Skeletal muscle cell (primary cell): ENCODE measurements at regions not wholly inside any gene's neighbourhood (a gene's known extent, or its start where the extent isn't known, plus 50 kb on each side); places are given as distances from the start of the nearest gene placed in this dataset.

Experiments used
- DNase-seq: peaks from one replicate; pipeline ENCODE4 v3.0.0-alpha.2; 2010; ENCODE audit warnings: low read depth
- H3K4me3 ChIP-seq: 2 replicates; pipeline ENCODE4 v1.5.1; 2011; ENCODE audit warnings: low read depth, mild to moderate bottlenecking, control low read depth, low read length, moderate library complexity

DNA sequence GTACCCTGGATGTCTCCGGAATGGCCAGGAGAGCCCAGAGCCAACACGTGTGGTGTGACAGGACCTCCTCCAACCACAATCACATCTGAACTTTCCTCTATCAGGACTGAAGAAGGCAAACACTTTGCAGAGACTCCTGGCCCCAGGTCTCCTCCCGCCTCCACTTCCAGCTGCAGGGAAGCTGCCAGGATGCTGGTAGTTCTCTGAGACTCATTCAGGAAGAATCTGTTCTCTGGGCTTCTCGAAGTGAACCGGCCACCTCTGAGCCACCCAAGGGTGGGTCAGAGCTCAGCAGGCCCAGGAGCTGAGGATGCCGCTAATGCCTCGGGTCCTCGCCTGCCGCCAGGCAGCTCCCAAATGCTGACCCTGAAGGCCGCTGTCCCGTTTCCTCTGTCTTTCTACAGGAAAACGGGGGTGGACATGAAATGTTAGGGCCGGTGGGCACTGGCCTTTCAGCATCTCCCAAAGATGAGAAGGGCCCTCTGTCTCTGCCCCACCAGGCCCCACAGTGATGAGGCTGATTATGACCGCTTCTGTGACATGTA is 789.9 kb downstream of the BRD1 start:
- DNase-seq, result no peak
- H3K4me3 ChIP-seq, result no peak overlapping the region

DNA sequence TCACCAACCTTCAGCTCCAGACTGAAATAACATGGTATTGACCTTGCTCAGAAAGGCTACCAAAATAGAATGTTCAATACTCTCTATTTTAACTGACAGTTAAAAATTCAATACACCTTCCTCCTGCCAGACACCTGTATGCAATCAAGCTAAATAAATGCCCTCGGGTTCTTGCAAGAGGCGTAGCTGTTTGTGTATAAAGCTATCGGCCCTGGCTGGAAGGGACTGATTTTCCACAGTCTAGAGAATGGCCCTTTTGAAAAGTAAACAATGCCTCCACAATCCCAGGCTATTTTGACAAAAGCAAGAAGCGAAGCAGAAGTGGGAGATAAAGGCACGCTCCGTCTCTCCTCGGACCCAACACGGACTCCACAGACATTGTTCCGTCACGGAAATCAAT is 791.2 kb downstream of the BRD1 start:
- no peak for DNase-seq
- no peak overlapping the region for H3K4me3 ChIP-seq

GRCh38 chr22:49035818-49036457 is 791.7 kb downstream of the BRD1 start:
- DNase-seq, result no peak
- no peak overlapping the region for H3K4me3 ChIP-seq

DNA sequence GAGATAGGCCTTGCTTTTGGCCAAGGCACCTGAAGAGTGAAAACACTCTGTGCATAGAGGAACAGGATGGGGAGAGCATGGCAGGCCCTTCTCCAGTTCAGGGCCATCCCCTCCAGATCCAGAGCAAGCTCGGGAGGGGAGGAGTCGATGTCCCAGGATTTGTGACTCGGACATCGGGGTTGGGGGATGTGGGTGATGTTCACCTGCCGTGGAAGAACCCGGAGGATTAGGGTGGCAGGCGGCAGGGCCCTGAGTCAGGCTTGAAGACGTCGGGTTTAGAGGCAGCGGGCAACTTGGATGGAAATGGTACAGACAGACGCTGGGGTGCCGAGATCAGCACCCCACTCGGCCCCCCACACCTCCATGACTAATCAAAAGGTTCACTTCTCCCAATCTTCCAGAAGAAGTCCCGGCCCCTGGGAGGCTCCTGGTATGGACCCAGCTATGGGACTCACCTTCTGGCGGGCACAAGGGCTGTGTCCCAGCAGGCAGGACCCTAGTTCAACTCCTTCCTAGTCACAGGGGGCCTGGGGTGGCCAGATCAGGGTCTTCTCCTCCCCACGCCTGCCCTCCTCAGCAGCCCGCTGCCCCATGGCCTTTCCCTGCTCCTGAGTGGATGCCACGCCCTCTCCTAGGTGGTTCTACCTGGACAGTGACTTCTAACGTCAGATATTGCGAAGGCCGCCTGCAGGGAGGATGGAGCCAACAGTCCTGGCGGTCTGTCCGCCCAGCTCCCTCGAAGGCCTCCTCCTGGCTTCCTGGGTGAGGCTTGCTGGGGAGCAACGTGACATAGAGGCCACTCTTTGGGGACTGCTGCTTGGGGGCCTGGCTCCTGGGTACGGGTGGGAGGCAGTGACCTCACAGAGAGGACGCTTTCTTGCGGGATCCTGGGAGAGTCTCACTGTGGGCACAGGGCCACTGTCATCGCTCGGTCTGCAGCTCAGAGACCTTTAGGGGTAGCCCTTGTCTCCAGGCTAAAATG is 792.5 kb downstream of the BRD1 start:
- DNase-seq, result no peak
- no peak overlapping the region for H3K4me3 ChIP-seq

DNA sequence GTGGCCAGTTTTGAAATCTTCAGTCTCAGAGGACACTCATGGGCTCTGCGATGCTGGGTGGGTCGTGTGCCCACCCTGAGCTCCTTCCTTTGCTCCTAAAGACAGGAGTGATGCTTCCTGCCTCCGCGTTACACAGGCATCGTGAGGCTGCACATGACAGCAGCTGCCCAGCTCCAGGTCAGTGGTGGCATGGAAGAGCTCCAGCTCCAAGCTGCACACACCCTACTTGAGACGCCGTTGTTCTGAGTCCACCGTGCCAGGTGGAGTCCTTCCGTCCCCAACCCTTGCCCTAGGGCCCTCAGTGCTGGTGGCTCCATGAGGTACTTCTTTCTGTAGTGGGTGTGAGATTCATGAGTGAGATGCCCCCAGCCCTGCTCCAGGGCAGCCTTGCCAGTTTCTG is 794.1 kb downstream of the BRD1 start:
- no peak for DNase-seq
- H3K4me3 ChIP-seq, result no peak overlapping the region

DNA sequence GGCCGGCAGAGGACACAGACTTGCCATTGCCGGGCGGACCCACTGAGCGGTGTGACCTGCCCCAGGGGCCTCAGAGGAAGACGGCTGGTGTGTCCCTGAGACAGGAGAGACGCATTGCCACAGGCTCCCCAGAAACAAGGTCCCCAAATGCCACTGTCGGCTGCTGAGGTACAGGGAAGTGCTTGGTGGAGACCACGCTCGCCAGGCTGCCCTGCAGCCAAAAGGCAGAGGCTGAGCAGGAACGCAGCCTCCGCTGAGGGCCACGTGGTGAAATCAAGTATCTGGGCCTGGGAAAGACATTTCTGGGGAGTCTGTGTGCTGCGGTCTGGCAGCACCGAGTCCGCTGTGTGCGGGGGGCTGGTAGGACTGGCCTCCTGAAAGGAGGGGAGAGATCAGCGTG is 794.9 kb downstream of the BRD1 start:
- no peak overlapping the region for H3K4me3 ChIP-seq
- DNase-seq, result no peak

GRCh38 chr22:49031746-49032330 is 795.8 kb downstream of the BRD1 start:
- DNase-seq, result no peak
- no peak overlapping the region for H3K4me3 ChIP-seq

DNA sequence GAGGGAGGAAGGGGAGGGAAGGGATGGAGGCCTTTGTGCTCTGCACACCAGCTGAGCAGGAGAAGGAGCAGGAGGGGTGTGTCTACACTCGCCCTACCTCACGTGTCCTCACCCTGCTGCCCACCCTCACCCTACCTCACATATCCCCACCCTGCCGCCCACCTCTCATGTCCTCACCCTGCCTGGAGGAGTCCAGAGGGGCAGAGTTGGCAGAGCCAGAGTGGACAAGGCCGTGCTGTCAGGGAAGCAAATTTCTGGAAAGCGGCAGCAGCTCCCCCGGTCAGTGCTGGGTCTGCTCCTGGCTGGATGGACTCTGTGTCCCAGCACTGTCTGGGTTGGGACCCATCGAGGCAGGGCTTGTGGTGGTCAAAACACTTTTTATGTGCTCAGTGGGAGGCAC is 799.6 kb downstream of the BRD1 start:
- DNase-seq, result no peak
- no peak overlapping the region for H3K4me3 ChIP-seq

- DNase-seq, result no peak
- no peak overlapping the region for H3K4me3 ChIP-seq
These were observed 800.4 kb downstream of the BRD1 start for GRCh38 chr22:49027368-49027670.

DNA sequence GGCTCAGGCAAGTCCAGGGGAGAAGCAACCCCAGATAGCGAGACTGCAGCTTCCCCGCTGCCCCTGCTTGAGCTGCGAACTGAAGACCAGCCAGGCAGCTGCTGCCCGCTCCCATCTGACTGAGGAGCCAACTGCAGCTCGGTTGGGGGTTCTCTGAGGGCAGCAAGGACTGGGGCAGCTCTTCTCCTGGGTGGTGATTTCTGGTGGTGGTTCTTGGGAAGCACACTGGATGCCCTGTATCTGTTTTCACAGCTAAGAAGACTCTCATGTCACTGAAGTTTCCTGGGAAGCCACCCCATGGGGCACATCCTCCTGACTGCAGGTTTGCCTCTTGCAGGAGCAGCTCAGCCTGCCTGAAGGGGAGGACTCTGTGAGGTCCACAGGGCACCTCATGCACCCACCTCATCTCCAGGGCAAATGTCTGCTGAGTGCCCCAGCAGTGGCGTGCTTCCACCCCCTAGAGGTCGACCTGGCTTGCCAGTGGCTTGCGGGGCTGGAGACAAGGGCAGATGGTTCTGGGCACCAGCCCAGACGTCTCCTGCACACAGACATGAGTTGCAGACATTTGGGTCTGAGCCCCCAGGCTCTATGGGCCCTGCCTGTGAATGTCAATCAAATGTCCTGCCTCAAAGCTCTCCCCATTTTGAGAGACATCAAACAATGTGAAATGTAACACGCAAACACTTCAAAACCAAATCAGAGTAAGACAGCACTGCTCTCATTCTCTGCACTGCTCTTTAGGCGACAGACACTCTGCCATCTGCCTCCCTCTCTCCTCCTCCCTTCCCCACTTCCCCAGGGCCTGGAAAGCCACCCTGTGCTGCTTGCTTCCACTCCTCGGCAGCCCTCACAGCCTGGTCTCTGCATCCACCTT is 800.9 kb downstream of the BRD1 start:
- no peak for DNase-seq
- H3K4me3 ChIP-seq, result no peak overlapping the region

- DNase-seq, result no peak
- no peak overlapping the region for H3K4me3 ChIP-seq
These were observed 801.7 kb downstream of the BRD1 start for GRCh38 chr22:49025791-49026493.

- DNase-seq, result no peak
- H3K4me3 ChIP-seq, result no peak overlapping the region
These were observed 802.8 kb downstream of the BRD1 start for GRCh38 chr22:49024775-49025440.

GRCh38 chr22:49023879-49024774 is 803.5 kb downstream of the BRD1 start:
- DNase-seq, result no peak
- H3K4me3 ChIP-seq, result no peak overlapping the region

- H3K4me3 ChIP-seq, result no peak overlapping the region
- DNase-seq, result no peak
These were observed 804.4 kb downstream of the BRD1 start for GRCh38 chr22:49023161-49023878.

- no peak overlapping the region for H3K4me3 ChIP-seq
- no peak for DNase-seq
These were observed 804.9 kb downstream of the BRD1 start for GRCh38 chr22:49022816-49023160.

DNA sequence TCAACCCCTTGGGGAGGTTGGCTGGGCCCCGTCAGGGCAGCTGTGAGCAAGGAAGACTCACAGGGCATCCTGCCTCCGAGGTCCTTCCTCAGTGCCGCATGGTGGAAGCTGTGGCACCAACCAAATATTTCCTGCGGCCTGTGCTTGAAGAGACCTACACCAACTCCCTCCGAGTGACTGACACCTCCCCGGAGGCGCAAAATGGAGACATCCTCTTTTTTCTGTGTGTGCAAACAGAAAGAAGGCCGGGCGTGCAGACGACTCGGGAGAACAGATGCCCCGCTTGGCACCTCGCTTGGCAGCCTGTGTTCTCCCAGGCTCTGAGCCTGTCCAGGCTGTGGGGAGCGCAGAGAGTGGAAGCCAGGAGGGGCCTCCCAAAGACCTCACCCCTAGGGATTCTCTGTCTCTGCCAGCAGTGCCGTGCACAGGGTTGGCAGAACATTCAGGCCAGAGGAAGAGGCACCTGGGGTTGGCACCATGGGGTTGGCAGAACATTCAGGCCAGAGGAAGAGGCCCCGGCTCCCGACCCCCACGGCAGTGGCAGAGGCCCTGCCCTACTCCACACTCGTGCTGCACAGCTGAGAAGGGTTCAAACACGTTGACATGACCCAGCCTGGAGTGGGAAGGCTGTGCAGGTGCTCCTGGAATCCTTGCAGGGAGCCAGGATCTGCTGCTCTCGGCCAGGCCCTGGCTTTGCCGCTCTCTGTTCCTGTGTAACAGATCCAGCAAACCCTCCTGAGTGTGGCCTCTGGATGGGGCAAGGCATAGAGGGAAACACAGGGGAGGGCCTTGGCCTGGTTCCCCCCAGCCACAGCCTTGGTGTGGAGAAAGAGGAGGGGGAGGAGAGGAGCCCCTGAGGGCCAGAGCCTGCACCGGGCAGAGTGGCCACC is 805.5 kb downstream of the BRD1 start:
- no peak overlapping the region for H3K4me3 ChIP-seq
- no peak for DNase-seq
